HG03342 (cell line): ENCODE measurements at regions not wholly inside any gene's neighbourhood (a gene's known extent, or its start where the extent isn't known, plus 50 kb on each side); places are given as distances from the start of the nearest gene placed in this dataset.

Experiments used
- ATAC-seq: cut with Tn5 transposase; IDR thresholded peaks from one replicate; pipeline ENCODE4 v1.9.1; 2021; ENCODE audit warnings: mild to moderate bottlenecking, moderate library complexity; ENCODE audit not compliant: unreplicated experiment

GRCh38 chr18:10009321-10010144 lies 95.7 kb downstream of the VAPA start:
- no peak for ATAC-seq

GRCh38 chr18:10010611-10011015 lies 96.8 kb downstream of the VAPA start:
- ATAC-seq, result no peak

GRCh38 chr18:10011061-10011460 lies 97.2 kb downstream of the VAPA start:
- no peak for ATAC-seq

GRCh38 chr18:10011751-10012150 lies 97.9 kb downstream of the VAPA start:
- no peak for ATAC-seq

GRCh38 chr18:10012526-10012925 lies 98.7 kb downstream of the VAPA start:
- ATAC-seq, result no peak

- ATAC-seq, result no peak
These were observed 100.1 kb downstream of the VAPA start for GRCh38 chr18:10013621-10014543.

- ATAC-seq, result no peak
These were observed 101.5 kb downstream of the VAPA start for GRCh38 chr18:10015288-10015701.

GRCh38 chr18:10015941-10016819 lies 102.4 kb downstream of the VAPA start:
- ATAC-seq, result no peak

- no peak for ATAC-seq
These were observed 103.2 kb downstream of the VAPA start for GRCh38 chr18:10017043-10017442.

GRCh38 chr18:10018289-10018688 lies 104.5 kb downstream of the VAPA start:
- no peak for ATAC-seq

- no peak for ATAC-seq
These were observed 106.4 kb downstream of the VAPA start for GRCh38 chr18:10020171-10020570.

GRCh38 chr18:10022365-10022764 lies 108.5 kb downstream of the VAPA start:
- ATAC-seq, result no peak

- no peak for ATAC-seq
These were observed 110.2 kb downstream of the VAPA start for GRCh38 chr18:10023853-10024570.

- no peak for ATAC-seq
These were observed 112.2 kb downstream of the VAPA start for GRCh38 chr18:10025711-10026670.

- ATAC-seq, result no peak
These were observed 113.2 kb downstream of the VAPA start for GRCh38 chr18:10027031-10027430.

GRCh38 chr18:10027461-10027860 lies 113.6 kb downstream of the VAPA start:
- ATAC-seq, result no peak

GRCh38 chr18:10029711-10030110 lies 115.9 kb downstream of the VAPA start:
- ATAC-seq, result no peak

GRCh38 chr18:10030816-10031541 lies 117.2 kb downstream of the VAPA start:
- ATAC-seq, result no peak
